Astrocyte (in vitro differentiated cells and primary cell): ENCODE measurements at regions not wholly inside any gene's neighbourhood (a gene's known extent, or its start where the extent isn't known, plus 50 kb on each side); places are given as distances from the start of the nearest gene placed in this dataset.

ENCODE experiments used
- EZH2 ChIP-seq: IDR thresholded peaks from 2 replicates; pipeline ENCODE4 v1.6.1; 2012; ENCODE audit warnings: mild to moderate bottlenecking, low read length, inconsistent platforms; ENCODE audit not compliant: insufficient read depth
- TF ChIP-seq, protein P1 (sequence below): IDR thresholded peaks from 2 replicates; pipeline ENCODE4 v1.5.1; 2011; ENCODE audit warnings: low read depth, mild to moderate bottlenecking, inconsistent platforms, low read length, moderate library complexity; ENCODE audit not compliant: insufficient read depth

DNA sequence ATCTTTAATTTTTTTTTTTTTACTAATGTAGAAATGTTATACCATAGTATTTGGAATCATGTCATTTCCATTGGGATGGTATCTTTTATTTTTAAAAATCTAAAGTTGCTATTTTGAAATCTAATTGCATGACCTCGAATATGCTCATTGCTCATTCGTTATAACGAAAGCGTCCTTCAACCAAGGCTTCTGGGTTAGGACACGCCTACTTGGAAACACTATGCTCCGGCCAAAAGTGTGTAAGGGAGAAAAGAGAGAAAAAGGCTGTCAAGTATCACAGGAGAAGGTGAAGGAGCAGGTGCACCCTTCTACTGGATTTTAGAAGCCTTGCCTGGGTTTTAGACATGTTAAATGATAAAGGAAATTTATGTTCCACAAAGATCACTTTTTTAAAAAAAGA, 465.9 kb upstream of the ID2 start:
- TF ChIP-seq, protein P1, sequence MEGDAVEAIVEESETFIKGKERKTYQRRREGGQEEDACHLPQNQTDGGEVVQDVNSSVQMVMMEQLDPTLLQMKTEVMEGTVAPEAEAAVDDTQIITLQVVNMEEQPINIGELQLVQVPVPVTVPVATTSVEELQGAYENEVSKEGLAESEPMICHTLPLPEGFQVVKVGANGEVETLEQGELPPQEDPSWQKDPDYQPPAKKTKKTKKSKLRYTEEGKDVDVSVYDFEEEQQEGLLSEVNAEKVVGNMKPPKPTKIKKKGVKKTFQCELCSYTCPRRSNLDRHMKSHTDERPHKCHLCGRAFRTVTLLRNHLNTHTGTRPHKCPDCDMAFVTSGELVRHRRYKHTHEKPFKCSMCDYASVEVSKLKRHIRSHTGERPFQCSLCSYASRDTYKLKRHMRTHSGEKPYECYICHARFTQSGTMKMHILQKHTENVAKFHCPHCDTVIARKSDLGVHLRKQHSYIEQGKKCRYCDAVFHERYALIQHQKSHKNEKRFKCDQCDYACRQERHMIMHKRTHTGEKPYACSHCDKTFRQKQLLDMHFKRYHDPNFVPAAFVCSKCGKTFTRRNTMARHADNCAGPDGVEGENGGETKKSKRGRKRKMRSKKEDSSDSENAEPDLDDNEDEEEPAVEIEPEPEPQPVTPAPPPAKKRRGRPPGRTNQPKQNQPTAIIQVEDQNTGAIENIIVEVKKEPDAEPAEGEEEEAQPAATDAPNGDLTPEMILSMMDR = no peak
- no peak for TF ChIP-seq EZH2
